Neuronal stem cell (in vitro differentiated cells): ENCODE measurements at regions not wholly inside any gene's neighbourhood (a gene's known extent, or its start where the extent isn't known, plus 50 kb on each side); places are given as distances from the start of the nearest gene placed in this dataset.

ENCODE experiments used
- DNase-seq: peaks from one replicate; pipeline ENCODE4 v3.0.0-alpha.2; 2013; ENCODE audit warnings: low spot score
- H2AFZ ChIP-seq: one replicate; pipeline ENCODE4 v1.6.1; 2013; ENCODE audit warnings: mild to moderate bottlenecking, low read length, inconsistent platforms
- H2AK5ac ChIP-seq: 2 replicates; pipeline ENCODE4 v1.6.1; 2013; ENCODE audit warnings: low read depth, mild to moderate bottlenecking, inconsistent platforms, low read length, moderate library complexity, mixed read lengths
- H2BK120ac ChIP-seq: 2 replicates; pipeline ENCODE4 v1.6.1; 2013; ENCODE audit warnings: low read depth, mild to moderate bottlenecking, inconsistent platforms, low read length, moderate library complexity, mixed read lengths
- H2BK12ac ChIP-seq: one replicate; pipeline ENCODE4 v1.6.1; 2013; ENCODE audit warnings: low read length, inconsistent platforms
- H2BK15ac ChIP-seq: 2 replicates; pipeline ENCODE4 v1.6.1; 2013; ENCODE audit warnings: mild to moderate bottlenecking, low read length, inconsistent platforms, mixed read lengths
- H2BK5ac ChIP-seq: one replicate; pipeline ENCODE4 v1.6.1; 2013; ENCODE audit warnings: inconsistent platforms, mild to moderate bottlenecking, low read length, moderate library complexity
- H3K14ac ChIP-seq: one replicate; pipeline ENCODE4 v1.6.1; 2013; ENCODE audit warnings: low read length, inconsistent platforms
- H3K18ac ChIP-seq: 2 replicates; pipeline ENCODE4 v1.6.1; 2013; ENCODE audit warnings: low read length, inconsistent platforms
- H3K23ac ChIP-seq: 2 replicates; pipeline ENCODE4 v1.6.1; 2013; ENCODE audit warnings: low read depth, mild to moderate bottlenecking, mixed read lengths, low read length, inconsistent platforms; ENCODE audit not compliant: poor library complexity
- H3K27ac ChIP-seq: replicated peaks from 3 replicates; pipeline ENCODE4 v1.5.1; 2013; ENCODE audit warnings: low read length, inconsistent platforms
- H3K27me3 ChIP-seq, 3 experiments: 2 replicates each; pipeline ENCODE4 v1.6.1; 2013; ENCODE audit warnings: low read length in 3 of 3, mild to moderate bottlenecking in 2 of 3, inconsistent platforms in 1 of 3, low read depth in 1 of 3, mixed read lengths in 1 of 3, moderate library complexity in 1 of 3; ENCODE audit not compliant: control insufficient read depth in 3 of 3, insufficient read depth in 3 of 3
- H3K36me3 ChIP-seq, 2 donors: replicated peaks in 1 of 2; 2 replicates each; pipeline ENCODE4 v1.6.1; 2013; ENCODE audit warnings: low read length in 2 of 2; ENCODE audit not compliant: control insufficient read depth in 2 of 2, insufficient read depth in 2 of 2
- H3K4ac ChIP-seq: 2 replicates; pipeline ENCODE4 v1.6.1; 2013; ENCODE audit warnings: inconsistent platforms, mild to moderate bottlenecking, low read length, moderate library complexity
- H3K4me1 ChIP-seq, 2 donors: 1 replicate in 1 of 2; 2 replicates in 1 of 2; pipeline ENCODE4 v1.6.1; 2013; ENCODE audit warnings: low read length in 2 of 2, low read depth in 1 of 2; ENCODE audit not compliant: control insufficient read depth in 2 of 2, insufficient read depth in 1 of 2
- H3K4me2 ChIP-seq: one replicate; pipeline ENCODE4 v1.6.1; 2013; ENCODE audit warnings: mild to moderate bottlenecking, low read length, inconsistent platforms; ENCODE audit not compliant: insufficient read depth, poor library complexity, severe bottlenecking
- H3K4me3 ChIP-seq, 2 donors: 2 replicates each; pipeline ENCODE4 v1.5.1; 2013; ENCODE audit warnings: low read length in 2 of 2, mild to moderate bottlenecking in 2 of 2, inconsistent platforms in 1 of 2, moderate library complexity in 1 of 2
- H3K79me1 ChIP-seq: one replicate; pipeline ENCODE4 v1.6.1; 2013; ENCODE audit warnings: low read depth, mild to moderate bottlenecking, inconsistent platforms, low read length, moderate library complexity
- H3K9ac ChIP-seq: one replicate; pipeline ENCODE4 v1.6.1; 2013; ENCODE audit warnings: mild to moderate bottlenecking, low read depth, low read length, inconsistent platforms; ENCODE audit not compliant: poor library complexity
- H3K9me3 ChIP-seq, 2 donors: replicated peaks in 1 of 2; 2 replicates each; pipeline versions ENCODE3 to v1.6.1; 2013; ENCODE audit warnings: low read length in 2 of 2, mild to moderate bottlenecking in 2 of 2, inconsistent platforms in 1 of 2, low read depth in 1 of 2, mixed read lengths in 1 of 2, moderate library complexity in 1 of 2; ENCODE audit not compliant: control insufficient read depth in 2 of 2, insufficient read depth in 1 of 2
- H4K8ac ChIP-seq: one replicate; pipeline ENCODE4 v1.6.1; 2013; ENCODE audit warnings: low read depth, mild to moderate bottlenecking, inconsistent platforms, low read length, moderate library complexity
- H4K91ac ChIP-seq: one replicate; pipeline ENCODE4 v1.6.1; 2013; ENCODE audit warnings: low read length, low read depth, mild to moderate bottlenecking, inconsistent platforms; ENCODE audit not compliant: poor library complexity
- WGBS, 2 donors: extraction: QIAGEN DNeasy Blood & Tissue Kit; methylation state at CpG; one replicate each; pipeline ENCODE4 v1.1.7; 2013; ENCODE audit warnings: missing lambda C conversion rate in 2 of 2, mixed read lengths in 1 of 2; ENCODE audit not compliant: insufficient read length in 2 of 2, insufficient replicate concordance in 1 of 2; ENCODE audit errors: extremely low coverage in 2 of 2; 5-methylcytosine and 5-hydroxymethylcytosine counted together

DNA sequence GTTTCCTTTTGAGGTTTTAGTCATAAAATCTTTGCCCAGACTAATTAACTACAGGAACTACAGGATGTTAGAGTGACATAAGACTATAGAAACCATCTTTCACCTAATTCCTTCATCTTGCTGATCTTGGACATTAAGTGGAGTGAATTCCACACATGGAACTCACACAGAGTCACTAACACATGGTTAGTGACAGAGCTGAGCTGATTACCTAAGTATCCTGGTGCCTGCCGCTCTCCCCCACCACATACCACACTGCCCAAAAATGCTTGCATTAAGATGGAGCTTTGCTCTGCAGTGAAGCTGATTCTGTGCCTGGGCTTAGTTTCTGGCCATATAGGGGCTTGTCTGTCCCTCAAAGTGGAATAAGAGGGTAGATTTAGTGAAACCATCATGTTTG is 332.9 kb upstream of the NT5C1B start:
- no peak for DNase-seq
- no peak overlapping the region for H3K4ac ChIP-seq
- no peak overlapping the region for H2BK120ac ChIP-seq
- H3K36me3 ChIP-seq, result no peaks in the 10 kb centered on the region
- no peak overlapping the region for H4K8ac ChIP-seq
- H3K4me2 ChIP-seq, result no peak overlapping the region
- no peaks in the 10 kb centered on the region for H3K79me1 ChIP-seq
- no CpG with 5 or more reads among the region's 1 CpG for WGBS, 2 donors
- H2AFZ ChIP-seq, result no peak overlapping the region
- no peak overlapping the region for H2BK5ac ChIP-seq
- H3K4me3 ChIP-seq, result no peak overlapping the region
- no peak overlapping the region for H2BK15ac ChIP-seq
- peaks cover 0 to 3% of the 10 kb centered on the region in 2 donors for H3K9me3 ChIP-seq
- no peak overlapping the region for H4K91ac ChIP-seq
- H2BK12ac ChIP-seq, result no peak overlapping the region
- H3K27me3 ChIP-seq, result no peaks in the 10 kb centered on the region
- no peak overlapping the region for H2AK5ac ChIP-seq
- H3K14ac ChIP-seq, result no peak overlapping the region
- no peak overlapping the region for H3K18ac ChIP-seq
- H3K4me1 ChIP-seq, result no peaks in the 10 kb centered on the region
- no peak overlapping the region for H3K9ac ChIP-seq
- no peak overlapping the region for H3K27ac ChIP-seq
- no peak overlapping the region for H3K23ac ChIP-seq

GRCh38 chr2:18918280-18918679 is 328.9 kb upstream of the NT5C1B start:
- WGBS, 2 donors, result no CpG with 5 or more reads among the region's 1 CpG
- H3K4ac ChIP-seq, result no peak overlapping the region
- H3K36me3 ChIP-seq, result no peaks in the 10 kb centered on the region
- no peak overlapping the region for H2BK15ac ChIP-seq
- H2BK12ac ChIP-seq, result no peak overlapping the region
- H3K14ac ChIP-seq, result no peak overlapping the region
- no peak overlapping the region for H2BK120ac ChIP-seq
- no peak overlapping the region for H2BK5ac ChIP-seq
- H3K27me3 ChIP-seq, result no peaks in the 10 kb centered on the region
- H2AK5ac ChIP-seq, result no peak overlapping the region
- H3K79me1 ChIP-seq, result no peaks in the 10 kb centered on the region
- no peak overlapping the region for H3K18ac ChIP-seq
- no peak overlapping the region for H4K8ac ChIP-seq
- no peaks in the 10 kb centered on the region for H3K4me1 ChIP-seq
- no peak overlapping the region for H4K91ac ChIP-seq
- no peak overlapping the region for H2AFZ ChIP-seq
- no peak overlapping the region for H3K4me2 ChIP-seq
- no peaks in the 10 kb centered on the region for H3K9me3 ChIP-seq
- no peak overlapping the region for H3K27ac ChIP-seq
- no peak overlapping the region for H3K4me3 ChIP-seq
- H3K23ac ChIP-seq, result no peak overlapping the region
- DNase-seq, result no peak
- no peak overlapping the region for H3K9ac ChIP-seq

- Histone ChIP-seq H3K27me3 (no peaks in the 10 kb centered on the region), H3K36me3 (no peaks in the 10 kb centered on the region), H3K9ac (no peak overlapping the region), H2BK5ac (no peak overlapping the region), H2BK120ac (no peak overlapping the region), H3K27ac (no peak overlapping the region), H3K79me1 (no peaks in the 10 kb centered on the region), H3K4ac (no peak overlapping the region), H3K4me2 (no peak overlapping the region), H2BK12ac (no peak overlapping the region), H4K91ac (no peak overlapping the region), H4K8ac (no peak overlapping the region), H2BK15ac (no peak overlapping the region), H2AK5ac (no peak overlapping the region), H3K9me3 (no peaks in the 10 kb centered on the region), H3K14ac (no peak overlapping the region), H2AFZ (no peak overlapping the region), H3K23ac (no peak overlapping the region), H3K18ac (no peak overlapping the region), H3K4me3 (no peak overlapping the region), H3K4me1 (no peaks in the 10 kb centered on the region)
- no peak for DNase-seq
- WGBS, 2 donors, result no CpG with 5 or more reads among the region's 1 CpG
Observed at GRCh38 chr2:18915227-18915626, 325.9 kb upstream of the NT5C1B start.

DNA sequence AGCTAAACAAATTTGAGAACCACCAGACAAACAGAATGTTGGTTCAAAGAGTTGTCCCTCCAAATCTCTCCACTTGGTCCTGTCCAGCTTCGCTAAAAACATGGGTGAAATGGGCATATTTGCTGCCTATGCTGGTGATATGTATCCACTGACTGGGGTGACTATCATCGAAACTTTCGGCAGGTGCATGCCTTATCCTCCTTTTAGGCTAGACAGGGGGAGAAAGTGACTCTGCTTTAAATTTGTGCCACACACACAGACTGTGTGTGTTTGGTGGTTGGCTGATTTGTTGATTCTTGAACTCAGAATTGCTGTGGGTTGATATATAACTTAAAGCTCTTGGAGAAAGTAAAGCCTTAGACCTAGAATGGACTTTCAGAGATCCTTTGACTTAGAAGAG is 324.1 kb upstream of the NT5C1B start:
- no peak for DNase-seq
- H2AFZ ChIP-seq, result no peak overlapping the region

More for the DNA sequence above, 324.1 kb upstream of the NT5C1B start:
- H2BK5ac ChIP-seq, result no peak overlapping the region
- no peak overlapping the region for H2BK15ac ChIP-seq
- no peak overlapping the region for H3K9ac ChIP-seq
- no peaks in the 10 kb centered on the region for H3K27me3 ChIP-seq
- no peaks in the 10 kb centered on the region for H3K79me1 ChIP-seq
- H3K36me3 ChIP-seq, result no peaks in the 10 kb centered on the region
- no peak overlapping the region for H3K23ac ChIP-seq
- no peak overlapping the region for H4K91ac ChIP-seq
- no peak overlapping the region for H3K18ac ChIP-seq
- H3K4me2 ChIP-seq, result no peak overlapping the region
- no peak overlapping the region for H3K4ac ChIP-seq
- H2BK12ac ChIP-seq, result no peak overlapping the region
- no peak overlapping the region for H3K4me3 ChIP-seq
- H3K27ac ChIP-seq, result no peak overlapping the region
- no CpG with 5 or more reads among the region's 3 CpGs for WGBS, 2 donors
- H2AK5ac ChIP-seq, result no peak overlapping the region
- no peak overlapping the region for H2BK120ac ChIP-seq
- H3K4me1 ChIP-seq, result no peaks in the 10 kb centered on the region
- no peak overlapping the region for H4K8ac ChIP-seq
- H3K14ac ChIP-seq, result no peak overlapping the region
- H3K9me3 ChIP-seq, result no peaks in the 10 kb centered on the region
